ENCODE measurements at regions not wholly inside any gene's neighbourhood (a gene's known extent, or its start where the extent isn't known, plus 50 kb on each side); places are given as distances from the start of the nearest gene placed in this dataset.

DNA sequence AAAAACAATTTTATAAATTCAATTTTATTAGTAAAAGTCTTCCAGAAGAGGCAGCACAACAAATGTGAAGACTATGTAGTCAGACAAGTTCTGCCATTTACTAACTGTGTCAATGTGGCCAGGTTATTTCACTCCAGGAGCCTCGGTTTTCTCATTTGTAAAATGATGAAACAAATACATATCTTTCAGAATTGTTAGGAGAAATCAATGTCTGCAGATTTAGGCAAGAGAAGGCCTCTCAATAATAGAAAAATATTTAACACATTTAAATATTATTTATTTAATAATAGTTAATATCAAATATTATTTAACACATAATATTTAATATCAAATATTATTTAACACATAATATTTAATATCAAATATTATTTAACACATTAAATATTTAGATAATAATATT is 75.6 kb upstream of the PTGFR start:
- no peak overlapping the region for H2AFZ ChIP-seq (ENCODE audit: low read depth, low read length, severe bottlenecking)
- no peak overlapping the region for H3K4me2 ChIP-seq (ENCODE audit: low read depth, low read length, poor library complexity, severe bottlenecking)
- H3K9me3 ChIP-seq (ENCODE audit: insufficient read depth, low read length): no peaks in the 10 kb centered on the region
- H3K79me2 ChIP-seq (ENCODE audit: insufficient read depth, low read length): no peaks in the 10 kb centered on the region
- H3K36me3 ChIP-seq (ENCODE audit: low read length): no peaks in the 10 kb centered on the region
- H4K20me1 ChIP-seq (ENCODE audit: low read depth, low read length): no peaks in the 10 kb centered on the region
- H3K9ac ChIP-seq (ENCODE audit: low read length): no peak overlapping the region
- H3K27ac ChIP-seq (ENCODE audit: low read depth, low read length): no peak overlapping the region
- H3F3A ChIP-seq (ENCODE audit: insufficient read depth): no peaks in the 10 kb centered on the region
- no peak for TF ChIP-seq EZH2phosphoT487 (conservative IDR thresholded peaks at IDR 0.05; ENCODE audit: low read length)
- TF ChIP-seq, protein P1, sequence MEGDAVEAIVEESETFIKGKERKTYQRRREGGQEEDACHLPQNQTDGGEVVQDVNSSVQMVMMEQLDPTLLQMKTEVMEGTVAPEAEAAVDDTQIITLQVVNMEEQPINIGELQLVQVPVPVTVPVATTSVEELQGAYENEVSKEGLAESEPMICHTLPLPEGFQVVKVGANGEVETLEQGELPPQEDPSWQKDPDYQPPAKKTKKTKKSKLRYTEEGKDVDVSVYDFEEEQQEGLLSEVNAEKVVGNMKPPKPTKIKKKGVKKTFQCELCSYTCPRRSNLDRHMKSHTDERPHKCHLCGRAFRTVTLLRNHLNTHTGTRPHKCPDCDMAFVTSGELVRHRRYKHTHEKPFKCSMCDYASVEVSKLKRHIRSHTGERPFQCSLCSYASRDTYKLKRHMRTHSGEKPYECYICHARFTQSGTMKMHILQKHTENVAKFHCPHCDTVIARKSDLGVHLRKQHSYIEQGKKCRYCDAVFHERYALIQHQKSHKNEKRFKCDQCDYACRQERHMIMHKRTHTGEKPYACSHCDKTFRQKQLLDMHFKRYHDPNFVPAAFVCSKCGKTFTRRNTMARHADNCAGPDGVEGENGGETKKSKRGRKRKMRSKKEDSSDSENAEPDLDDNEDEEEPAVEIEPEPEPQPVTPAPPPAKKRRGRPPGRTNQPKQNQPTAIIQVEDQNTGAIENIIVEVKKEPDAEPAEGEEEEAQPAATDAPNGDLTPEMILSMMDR (IDR thresholded peaks at IDR 0.05; ENCODE audit: insufficient read depth, low read length, poor library complexity, severe bottlenecking): no peak
- H3K9me2 ChIP-seq (replicated peaks; ENCODE audit: insufficient read depth, low read length): no peaks in the 10 kb centered on the region
- H3K27me3 ChIP-seq (ENCODE audit: low read length): no peaks in the 10 kb centered on the region
- H3K4me3 ChIP-seq (ENCODE audit: insufficient read depth, low read length, poor library complexity, severe bottlenecking): no peak overlapping the region

DNA sequence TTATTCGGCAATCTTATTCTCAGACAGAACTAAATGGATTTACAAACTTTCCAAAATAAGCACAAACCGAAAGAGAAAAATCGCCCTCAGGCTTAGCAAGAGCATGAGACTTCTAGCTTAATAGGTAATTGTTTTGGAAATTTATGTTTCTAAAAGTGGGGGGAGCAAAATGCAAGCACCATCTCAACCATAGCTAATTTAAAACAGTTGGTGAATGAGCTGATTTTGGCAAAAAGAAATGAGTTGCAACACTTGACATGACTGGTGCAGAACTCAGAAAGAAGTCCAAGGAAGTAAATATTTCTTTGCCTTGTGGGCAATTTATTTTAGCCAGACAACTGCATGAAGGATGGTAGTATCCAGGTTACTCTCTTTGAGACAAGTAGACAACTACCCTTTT is 71.5 kb upstream of the PTGFR start:
- Histone ChIP-seq H3F3A (ENCODE audit: insufficient read depth) (no peaks in the 10 kb centered on the region), H3K27me3 (ENCODE audit: low read length) (no peaks in the 10 kb centered on the region), H3K4me3 (ENCODE audit: insufficient read depth, low read length, poor library complexity, severe bottlenecking) (no peak overlapping the region), H3K9me2 (replicated peaks; ENCODE audit: insufficient read depth, low read length) (no peaks in the 10 kb centered on the region), H3K27ac (ENCODE audit: low read depth, low read length) (no peak overlapping the region), H2AFZ (ENCODE audit: low read depth, low read length, severe bottlenecking) (no peak overlapping the region), H3K79me2 (ENCODE audit: insufficient read depth, low read length) (no peaks in the 10 kb centered on the region), H3K9ac (ENCODE audit: low read length) (no peak overlapping the region), H4K20me1 (ENCODE audit: low read depth, low read length) (no peaks in the 10 kb centered on the region), H3K4me2 (ENCODE audit: low read depth, low read length, poor library complexity, severe bottlenecking) (no peak overlapping the region), H3K36me3 (ENCODE audit: low read length) (no peaks in the 10 kb centered on the region), H3K9me3 (ENCODE audit: insufficient read depth, low read length) (no peaks in the 10 kb centered on the region)
- TF ChIP-seq, protein P1 (IDR thresholded peaks at IDR 0.05; ENCODE audit: insufficient read depth, low read length, poor library complexity, severe bottlenecking): no peak
- TF ChIP-seq EZH2phosphoT487 (conservative IDR thresholded peaks at IDR 0.05; ENCODE audit: low read length): no peak

DNA sequence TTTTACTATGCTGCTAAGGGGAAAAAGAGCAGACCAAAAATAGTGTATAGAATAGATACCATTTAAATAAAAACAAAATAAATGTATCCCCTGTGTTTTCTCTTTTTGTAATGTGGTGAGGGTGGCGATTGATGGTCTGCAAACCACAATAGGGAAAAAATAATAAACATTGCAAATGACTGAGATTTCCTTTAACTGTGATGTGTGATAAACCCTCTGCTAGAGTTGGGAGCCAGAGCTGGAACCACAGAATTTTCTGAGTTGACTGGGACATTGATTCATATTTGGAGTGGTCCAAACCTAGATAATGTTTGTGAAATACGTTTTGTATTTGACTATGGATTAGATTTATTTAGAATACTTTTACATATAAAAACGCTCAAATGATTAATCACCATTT is 70.6 kb upstream of the PTGFR start:
- H3K9me2 ChIP-seq (replicated peaks; ENCODE audit: insufficient read depth, low read length): no peaks in the 10 kb centered on the region
- H3K9me3 ChIP-seq (ENCODE audit: insufficient read depth, low read length): no peaks in the 10 kb centered on the region
- H2AFZ ChIP-seq (ENCODE audit: low read depth, low read length, severe bottlenecking): no peak overlapping the region
- H3K36me3 ChIP-seq (ENCODE audit: low read length): no peaks in the 10 kb centered on the region
- H3K27ac ChIP-seq (ENCODE audit: low read depth, low read length): no peak overlapping the region
- H3K9ac ChIP-seq (ENCODE audit: low read length): no peak overlapping the region
- H4K20me1 ChIP-seq (ENCODE audit: low read depth, low read length): no peaks in the 10 kb centered on the region
- no peaks in the 10 kb centered on the region for H3K27me3 ChIP-seq (ENCODE audit: low read length)
- TF ChIP-seq EZH2phosphoT487 (conservative IDR thresholded peaks at IDR 0.05; ENCODE audit: low read length): no peak
- TF ChIP-seq, protein P1 (IDR thresholded peaks at IDR 0.05; ENCODE audit: insufficient read depth, low read length, poor library complexity, severe bottlenecking): no peak
- H3F3A ChIP-seq (ENCODE audit: insufficient read depth): no peaks in the 10 kb centered on the region
- no peak overlapping the region for H3K4me2 ChIP-seq (ENCODE audit: low read depth, low read length, poor library complexity, severe bottlenecking)
- no peaks in the 10 kb centered on the region for H3K79me2 ChIP-seq (ENCODE audit: insufficient read depth, low read length)
- no peak overlapping the region for H3K4me3 ChIP-seq (ENCODE audit: insufficient read depth, low read length, poor library complexity, severe bottlenecking)

DNA sequence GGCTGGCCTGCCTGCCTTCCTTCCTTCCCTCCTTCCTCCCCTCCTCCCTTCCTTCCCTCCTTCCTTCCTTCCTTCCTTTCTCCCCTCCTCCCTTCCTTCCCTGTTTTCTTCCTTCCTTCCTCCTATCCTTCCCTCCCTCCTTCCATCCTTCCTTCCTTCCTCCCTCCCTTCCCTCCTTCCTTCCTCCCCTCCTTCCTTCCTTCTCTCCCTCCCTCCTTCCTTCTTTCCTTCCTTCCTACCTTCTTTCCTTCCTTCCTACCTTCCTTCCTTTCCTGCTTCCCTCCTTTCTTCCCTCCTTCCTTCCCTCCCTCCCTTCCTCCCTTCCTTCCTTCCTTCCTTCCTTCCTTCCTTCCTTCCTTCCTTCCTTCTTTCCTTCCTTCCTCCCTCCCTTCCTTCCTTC is 70.1 kb upstream of the PTGFR start:
- Histone ChIP-seq H3K9me2 (replicated peaks; ENCODE audit: insufficient read depth, low read length) (no peaks in the 10 kb centered on the region), H3K4me2 (ENCODE audit: low read depth, low read length, poor library complexity, severe bottlenecking) (no peak overlapping the region), H3K9me3 (ENCODE audit: insufficient read depth, low read length) (no peaks in the 10 kb centered on the region), H2AFZ (ENCODE audit: low read depth, low read length, severe bottlenecking) (no peak overlapping the region), H3K36me3 (ENCODE audit: low read length) (no peaks in the 10 kb centered on the region), H4K20me1 (ENCODE audit: low read depth, low read length) (no peaks in the 10 kb centered on the region), H3K27ac (ENCODE audit: low read depth, low read length) (no peak overlapping the region), H3K79me2 (ENCODE audit: insufficient read depth, low read length) (no peaks in the 10 kb centered on the region), H3K9ac (ENCODE audit: low read length) (no peak overlapping the region), H3F3A (ENCODE audit: insufficient read depth) (no peaks in the 10 kb centered on the region), H3K27me3 (ENCODE audit: low read length) (no peaks in the 10 kb centered on the region), H3K4me3 (ENCODE audit: insufficient read depth, low read length, poor library complexity, severe bottlenecking) (no peak overlapping the region)
- TF ChIP-seq, protein P1 (IDR thresholded peaks at IDR 0.05; ENCODE audit: insufficient read depth, low read length, poor library complexity, severe bottlenecking): no peak
- TF ChIP-seq EZH2phosphoT487 (conservative IDR thresholded peaks at IDR 0.05; ENCODE audit: low read length): no peak
